ENCODE measurements at regions not wholly inside any gene's neighbourhood (a gene's known extent, or its start where the extent isn't known, plus 50 kb on each side); places are given as distances from the start of the nearest gene placed in this dataset.
A peak's percentile ranks its signal among the peaks of the same experiment; 100 is the strongest.
"Not testable (repeated sequence)": the region's sequence is repeated elsewhere in the genome, so short reads cannot be mapped to it uniquely, and the experiment has no call there.

GRCh38 chr1:98575955-98576354 is 85.6 kb upstream of the SNX7 start:
- DNase-seq = no peak

- DNase-seq = no peak
Measured at GRCh38 chr1:98565951-98566350, 95.6 kb upstream of the SNX7 start.

- DNase-seq = no peak
Measured at GRCh38 chr1:98559291-98559690, 102.2 kb upstream of the SNX7 start.

- no peak for DNase-seq
Measured at GRCh38 chr1:98557895-98558294, 103.6 kb upstream of the SNX7 start.

- peak; percentile 24 for DNase-seq
Measured at GRCh38 chr1:98556521-98557158, 104.9 kb upstream of the SNX7 start.

GRCh38 chr1:98555814-98556213 is 105.7 kb upstream of the SNX7 start:
- DNase-seq = no peak

- not testable (repeated sequence) for DNase-seq
Measured at GRCh38 chr1:98552576-98553074, 108.9 kb upstream of the SNX7 start.

- no peak for DNase-seq
Measured at GRCh38 chr1:98550076-98550475, 111.4 kb upstream of the SNX7 start.

GRCh38 chr1:98546319-98546718 is 115.2 kb upstream of the SNX7 start:
- no peak for DNase-seq

GRCh38 chr1:98538106-98538505 is 123.4 kb upstream of the SNX7 start:
- DNase-seq = no peak

GRCh38 chr1:98523256-98523655 is 138.3 kb upstream of the SNX7 start:
- DNase-seq = no peak

GRCh38 chr1:98516306-98516705 is 145.2 kb upstream of the SNX7 start:
- no peak for DNase-seq

- DNase-seq = no peak
Measured at GRCh38 chr1:98515744-98516143, 145.8 kb upstream of the SNX7 start.

GRCh38 chr1:98512216-98512615 is 149.3 kb upstream of the SNX7 start:
- DNase-seq = not testable (repeated sequence)

- DNase-seq = no peak
Measured at GRCh38 chr1:98503771-98504170, 157.8 kb upstream of the SNX7 start.

- DNase-seq = no peak
Measured at GRCh38 chr1:98502937-98503336, 158.6 kb upstream of the SNX7 start.

- no peak for DNase-seq
Measured at GRCh38 chr1:98500324-98500723, 161.2 kb upstream of the SNX7 start.

- no peak for DNase-seq
Measured at GRCh38 chr1:98498651-98499050, 162.9 kb upstream of the SNX7 start.

- no peak for DNase-seq
Measured at GRCh38 chr1:98497497-98497896, 164.0 kb upstream of the SNX7 start.

GRCh38 chr1:98496256-98496995 is 165.1 kb upstream of the SNX7 start:
- DNase-seq = no peak

- no peak for DNase-seq
Measured at GRCh38 chr1:98493469-98493868, 168.1 kb upstream of the SNX7 start.

GRCh38 chr1:98490099-98490498 is 171.4 kb upstream of the SNX7 start:
- DNase-seq = no peak

- no peak for DNase-seq
Measured at GRCh38 chr1:98487620-98488019, 173.9 kb upstream of the SNX7 start.

- DNase-seq = no peak
Measured at GRCh38 chr1:98482611-98483010, 178.9 kb upstream of the SNX7 start.

GRCh38 chr1:98480271-98480670 is 181.2 kb upstream of the SNX7 start:
- DNase-seq = no peak
